Body of pancreas (tissue), 4 donors: ENCODE measurements at regions not wholly inside any gene's neighbourhood (a gene's known extent, or its start where the extent isn't known, plus 50 kb on each side); places are given as distances from the start of the nearest gene placed in this dataset.
"Not testable (repeated sequence)": the region's sequence is repeated elsewhere in the genome, so short reads cannot be mapped to it uniquely, and the experiment has no call there.

Experiments
- ATAC-seq: fragments of 150-250 bp; one replicate; pipeline ENCODE4 v1.9.1; 2016
- DNase-seq, 4 donors: peaks; one replicate each; pipeline ENCODE4 v3.0.0-alpha.2; 2019
- H3K27ac ChIP-seq, 4 donors: fragments of 200-600 bp; sonication (generic); 1 replicate in 3 of 4; 2 replicates in 1 of 4; pipeline versions ENCODE4 v1.5.1 to v1.6.1; 2016 to 2019; ENCODE audit warnings: mild to moderate bottlenecking in 1 of 4, mixed read lengths in 1 of 4, moderate library complexity in 1 of 4
- H3K27me3 ChIP-seq, 2 donors: fragments of 200-600 bp; sonication (generic); one replicate each; pipeline ENCODE4 v1.6.0; 2016; ENCODE audit warnings: mild to moderate bottlenecking in 1 of 2
- H3K36me3 ChIP-seq, 2 donors: fragments of 200-600 bp; sonication (generic); replicated peaks in 1 of 2; 2 replicates each; pipeline ENCODE4 v1.5.1; 2016; ENCODE audit warnings: low read depth in 2 of 2; ENCODE audit not compliant: insufficient read depth in 1 of 2
- H3K4me1 ChIP-seq: fragments of 200-600 bp; sonication (generic); one replicate; pipeline ENCODE4 v1.6.0; 2016
- H3K4me3 ChIP-seq, 2 donors: fragments of 200-600 bp; sonication (generic); 1 replicate in 1 of 2; 2 replicates in 1 of 2; pipeline ENCODE4 v1.5.1; 2016 to 2019
- H3K9me3 ChIP-seq, 3 donors: fragments of 200-600 bp; sonication (generic); 1 replicate in 2 of 3; 2 replicates in 1 of 3; pipeline ENCODE4 v1.5.1; 2016
- CTCF ChIP-seq, 7 experiments: fragments of 450-650 bp in 4 of 7; fragments of 200-600 bp in 3 of 7; sonication (generic) in 3 of 7; IDR thresholded peaks; one replicate each; pipeline ENCODE4 v1.5.1; 2016 to 2019; ENCODE audit warnings: antibody characterized with exemption in 7 of 7
- POLR2A ChIP-seq, 3 donors: fragments of 450-650 bp; IDR thresholded peaks; one replicate each; pipeline ENCODE4 v1.6.1; 2016; ENCODE audit warnings: antibody characterized with exemption in 3 of 3, mild to moderate bottlenecking in 2 of 3
- WGBS, 2 donors: methylation state at CpG; one replicate each; pipeline ENCODE4 v1.1.5; 2017; 5-methylcytosine and 5-hydroxymethylcytosine counted together
- intact Hi-C: fragments of 100-400 bp; cut with DNase I; formaldehyde crosslinking; loops from one replicate; pipeline ENCODE4 v1.15.1; 2023

GRCh38 chr1:183753464-183753891 is 51.4 kb upstream of the RGL1 start:
- intact Hi-C loops = no loop called here
- no peak overlapping the region for H3K27ac ChIP-seq
- no peaks in the 10 kb centered on the region for H3K36me3 ChIP-seq
- H3K4me3 ChIP-seq = no peak overlapping the region
- H3K27me3 ChIP-seq = no peaks in the 10 kb centered on the region
- ATAC-seq (no peak), DNase-seq (no peak)
- TF ChIP-seq POLR2A (IDR thresholded peaks at IDR 0.05) (no peak), CTCF (IDR thresholded peaks at IDR 0.05) (no peak)
- no peaks in the 10 kb centered on the region for H3K4me1 ChIP-seq
- no peaks in the 10 kb centered on the region for H3K9me3 ChIP-seq

GRCh38 chr1:183744132-183744913 is 60.6 kb upstream of the RGL1 start:
- no peak overlapping the region for H3K4me3 ChIP-seq
- 43 to 58% methylated on average over 1 of the region's 1 CpG for WGBS, 2 donors
- ATAC-seq = no peak
- intact Hi-C loops = no loop called here
- DNase-seq = no peak
- TF ChIP-seq POLR2A (IDR thresholded peaks at IDR 0.05) = no peak
- no peak for TF ChIP-seq CTCF (IDR thresholded peaks at IDR 0.05)
- H3K27me3 ChIP-seq = no peaks in the 10 kb centered on the region
- no peaks in the 10 kb centered on the region for H3K4me1 ChIP-seq
- no peaks in the 10 kb centered on the region for H3K9me3 ChIP-seq
- no peak overlapping the region for H3K27ac ChIP-seq
- H3K36me3 ChIP-seq = no peaks in the 10 kb centered on the region

GRCh38 chr1:183742355-183742754 is 62.6 kb upstream of the RGL1 start:
- DNase-seq = no peak
- no peaks in the 10 kb centered on the region for H3K9me3 ChIP-seq
- no peak overlapping the region for H3K4me3 ChIP-seq
- H3K4me1 ChIP-seq = no peaks in the 10 kb centered on the region
- no peaks in the 10 kb centered on the region for H3K36me3 ChIP-seq
- ATAC-seq = no peak
- WGBS, 2 donors = 73 to 80% methylated on average over 4 of the region's 4 CpGs
- TF ChIP-seq POLR2A (IDR thresholded peaks at IDR 0.05) (no peak), CTCF (IDR thresholded peaks at IDR 0.05) (no peak)
- H3K27ac ChIP-seq = no peak overlapping the region
- H3K27me3 ChIP-seq = no peaks in the 10 kb centered on the region
- intact Hi-C loops = no loop called here

GRCh38 chr1:183739741-183740271 is 65.1 kb upstream of the RGL1 start:
- TF ChIP-seq CTCF (IDR thresholded peaks at IDR 0.05) (no peak), POLR2A (IDR thresholded peaks at IDR 0.05) (no peak)
- DNase-seq (peak in 1 of 4 donors; percentile 15), ATAC-seq (no peak)
- Histone ChIP-seq H3K9me3 (no peaks in the 10 kb centered on the region), H3K4me1 (no peaks in the 10 kb centered on the region), H3K4me3 (no peak overlapping the region), H3K27me3 (no peaks in the 10 kb centered on the region), H3K27ac (no peak overlapping the region), H3K36me3 (no peaks in the 10 kb centered on the region)
- WGBS, 2 donors = 56% methylated on average over 6 of the region's 6 CpGs
- intact Hi-C loops = no loop called here

GRCh38 chr1:183739082-183739481 is 65.8 kb upstream of the RGL1 start:
- no peaks in the 10 kb centered on the region for H3K27me3 ChIP-seq
- H3K36me3 ChIP-seq = no peaks in the 10 kb centered on the region
- no peaks in the 10 kb centered on the region for H3K9me3 ChIP-seq
- H3K4me3 ChIP-seq = no peak overlapping the region
- intact Hi-C loops = no loop called here
- ATAC-seq (no peak), DNase-seq (no peak)
- TF ChIP-seq CTCF (IDR thresholded peaks at IDR 0.05) (no peak), POLR2A (IDR thresholded peaks at IDR 0.05) (no peak)
- 83% methylated on average over 2 of the region's 2 CpGs for WGBS, 2 donors
- H3K4me1 ChIP-seq = no peaks in the 10 kb centered on the region
- H3K27ac ChIP-seq = no peak overlapping the region

- H3K4me3 ChIP-seq, DNase-seq, H3K4me1 ChIP-seq, ATAC-seq, H3K36me3 ChIP-seq, H3K9me3 ChIP-seq, intact Hi-C loops, H3K27ac ChIP-seq, H3K27me3 ChIP-seq: not testable (repeated sequence)
- WGBS, 2 donors = 83 to 87% methylated on average over 7 of the region's 7 CpGs
Observed at GRCh38 chr1:183737916-183738315, 67.0 kb upstream of the RGL1 start.
